HepG2 (cell line): ENCODE measurements at regions not wholly inside any gene's neighbourhood (a gene's known extent, or its start where the extent isn't known, plus 50 kb on each side); places are given as distances from the start of the nearest gene placed in this dataset.

Source experiments
- ATAC-seq: fragments of 200-7000 bp; cut with Tn5 transposase; 3 replicates; pipeline ENCODE4 v1.9.1; 2020; ENCODE audit warnings: mild to moderate bottlenecking, moderate library complexity
- BruUV-seq: library from RNA; stranded (reverse); fragments of 400-500 nt; replicated peaks from 2 replicates; lab custom pipeline; 2021; lab: Mats Ljungman, UMichigan
- CTCF ChIA-PET: fragments of 300-600 bp; formaldehyde crosslinking; extraction: SDS; loops from one replicate; lab custom pipeline; 2021; ENCODE audit warnings: low total read pairs, inconsistent platforms, low intra/inter-chr PET ratio; lab: Yijun Ruan, JAX
- POLR2A ChIA-PET: fragments of 350-600 bp; sonication (Branson Sonifier 250); formaldehyde crosslinking; loops from one replicate; lab custom pipeline; 2020; ENCODE audit warnings: antibody characterized with exemption, inconsistent platforms; lab: Yijun Ruan, JAX
- DNase-seq: peaks from one replicate; pipeline ENCODE4 v3.0.0-alpha.2; 2015; ENCODE audit warnings: low spot score
- FAIRE-seq: peaks from 3 replicates; lab custom pipeline; 2011; peaks lifted over from hg19 to GRCh38; lab: Jason Lieb, UNC
- H2AFZ ChIP-seq: one replicate; pipeline ENCODE4 v1.6.1; 2011; ENCODE audit warnings: low read length, inconsistent platforms
- H3K27ac ChIP-seq: fragments of 300-600 bp; 3 replicates; pipeline ENCODE4 v1.8.0; 2011; ENCODE audit warnings: mixed run types, mild to moderate bottlenecking, mixed read lengths, low read length, inconsistent platforms; ENCODE audit not compliant: insufficient read depth; ENCODE audit errors: extremely low read length
- H3K27me3 ChIP-seq, 2 experiments: fragments of 200-600 bp in 1 of 2; 2 replicates in 1 of 2; 3 replicates in 1 of 2; pipeline versions ENCODE4 v1.6.0 to v1.8.0; 2011; ENCODE audit warnings: low read length in 2 of 2, mild to moderate bottlenecking in 2 of 2, moderate library complexity in 2 of 2, inconsistent platforms in 1 of 2; ENCODE audit not compliant: insufficient read depth in 2 of 2, control insufficient read depth in 1 of 2
- H3K36me3 ChIP-seq, 2 experiments: fragments of 200-600 bp in 1 of 2; replicated peaks in 1 of 2; 2 replicates in 1 of 2; 3 replicates in 1 of 2; pipeline versions ENCODE4 v1.5.1 to v1.8.0; 2011; ENCODE audit warnings: low read length in 2 of 2, inconsistent platforms in 1 of 2; ENCODE audit not compliant: insufficient read depth in 2 of 2, control insufficient read depth in 1 of 2
- H3K4me1 ChIP-seq: 2 replicates; pipeline ENCODE4 v1.5.1; 2012; ENCODE audit warnings: low read length, inconsistent platforms; ENCODE audit not compliant: insufficient read depth
- H3K4me2 ChIP-seq: 2 replicates; pipeline ENCODE4 v1.6.0; 2011; ENCODE audit warnings: low read depth, low read length, inconsistent platforms
- H3K4me3 ChIP-seq, 3 experiments: fragments of 200-600 bp in 1 of 3; sonication (generic), shearing (Covaris generic) in 1 of 3; replicated peaks in 1 of 3; 2 replicates each; pipeline ENCODE4 v1.5.1; 2011 to 2016; ENCODE audit warnings: low read length in 3 of 3, inconsistent platforms in 2 of 3, low read depth in 2 of 3, mild to moderate bottlenecking in 2 of 3, control low read depth in 1 of 3, mixed read lengths in 1 of 3; ENCODE audit not compliant: insufficient read depth in 1 of 3
- H3K79me2 ChIP-seq: one replicate; pipeline ENCODE4 v1.6.1; 2011; ENCODE audit warnings: low read length, inconsistent platforms; ENCODE audit not compliant: insufficient read depth
- H3K9ac ChIP-seq: 2 replicates; pipeline ENCODE4 v1.6.0; 2011; ENCODE audit warnings: mild to moderate bottlenecking, low read depth, low read length, inconsistent platforms; ENCODE audit not compliant: insufficient read depth
- H3K9me3 ChIP-seq: 2 replicates; pipeline ENCODE4 v1.5.1; 2012; ENCODE audit warnings: mild to moderate bottlenecking, low read length
- H4K20me1 ChIP-seq: 2 replicates; pipeline ENCODE4 v1.6.0; 2011; ENCODE audit warnings: inconsistent platforms, mild to moderate bottlenecking, low read length, moderate library complexity; ENCODE audit not compliant: insufficient read depth
- ATF3 ChIP-seq: sonication (generic); formaldehyde crosslinking; IDR thresholded peaks from 2 replicates; pipeline ENCODE4 v1.4.0; 2020; ENCODE audit warnings: missing genetic modification reagents
- BRD4 ChIP-seq: sonication (generic); formaldehyde crosslinking; IDR thresholded peaks from 2 replicates; pipeline ENCODE4 v1.4.0; 2020; ENCODE audit warnings: missing genetic modification reagents
- DZIP1 ChIP-seq: sonication (generic); formaldehyde crosslinking; IDR thresholded peaks from 2 replicates; pipeline ENCODE4 v1.5.0; 2020; ENCODE audit warnings: mild to moderate bottlenecking, missing genetic modification reagents
- GTF2F1 ChIP-seq: fragments of 150-350 bp; IDR thresholded peaks from 2 replicates; pipeline ENCODE4 v1.6.1; 2014; ENCODE audit warnings: low read length
- HNRNPL ChIP-seq: fragments of 200-400 bp; formaldehyde crosslinking; IDR thresholded peaks from 2 replicates; pipeline ENCODE4 v1.6.1; 2017; ENCODE audit warnings: mild to moderate bottlenecking, low read depth, low read length
- ISX ChIP-seq: sonication (generic); formaldehyde crosslinking; conservative IDR thresholded peaks from 2 replicates; pipeline ENCODE4 v1.5.0; 2020; ENCODE audit warnings: missing genetic modification reagents
- KLF6 ChIP-seq: IDR thresholded peaks from 2 replicates; pipeline ENCODE4 v1.8.0; 2016; ENCODE audit warnings: missing biosample characterization, missing genetic modification reagents
- MIXL1 ChIP-seq: IDR thresholded peaks from 2 replicates; pipeline ENCODE4 v1.6.1; 2016
- MLXIP ChIP-seq: sonication (generic); formaldehyde crosslinking; IDR thresholded peaks from 2 replicates; pipeline ENCODE4 v1.9.0; 2021; ENCODE audit warnings: missing genetic modification reagents, borderline replicate concordance
- NR2C2 ChIP-seq: sonication (generic); formaldehyde crosslinking; IDR thresholded peaks from 2 replicates; pipeline ENCODE4 v1.4.0; 2020; ENCODE audit warnings: missing genetic modification reagents, mild to moderate bottlenecking, moderate library complexity, borderline replicate concordance
- TFDP1 ChIP-seq: IDR thresholded peaks from 2 replicates; pipeline ENCODE4 v1.6.1; 2016; ENCODE audit warnings: missing compliant biosample characterization, missing genetic modification reagents, borderline replicate concordance
- YY1 ChIP-seq: IDR thresholded peaks from 2 replicates; pipeline ENCODE4 v1.6.1; 2011; ENCODE audit warnings: low read length, low read depth, moderate library complexity, mild to moderate bottlenecking; ENCODE audit not compliant: insufficient read depth, insufficient replicate concordance
- ZC3H13 ChIP-seq: sonication (generic); formaldehyde crosslinking; IDR thresholded peaks from 2 replicates; pipeline ENCODE4 v1.8.1; 2023; ENCODE audit warnings: mild to moderate bottlenecking, missing genetic modification reagents, moderate library complexity
- ZNF143 ChIP-seq: sonication (generic); formaldehyde crosslinking; IDR thresholded peaks from 2 replicates; pipeline ENCODE4 v1.4.0; 2020; ENCODE audit warnings: missing genetic modification reagents
- ZNF207 ChIP-seq: fragments of 450-650 bp; IDR thresholded peaks from 2 replicates; pipeline ENCODE4 v1.6.1; 2016; ENCODE audit warnings: antibody characterized with exemption, borderline replicate concordance
- ZNF225 ChIP-seq: sonication (generic); formaldehyde crosslinking; IDR thresholded peaks from 2 replicates; pipeline ENCODE4 v1.4.0; 2020; ENCODE audit warnings: mild to moderate bottlenecking, missing genetic modification reagents
- ZNF362 ChIP-seq: sonication (generic); formaldehyde crosslinking; IDR thresholded peaks from 2 replicates; pipeline ENCODE4 v1.4.0; 2020; ENCODE audit warnings: missing genetic modification reagents, mild to moderate bottlenecking, borderline replicate concordance
- WGBS: methylation state at CpG from one replicate; pipeline ENCODE4 v1.1.6; 2017; ENCODE audit warnings: low lambda C conversion rate; 5-methylcytosine and 5-hydroxymethylcytosine counted together
- in situ Hi-C: cut with HindIII; loops from 2 replicates; pipeline ENCODE4 v1.10.0; 2017; ENCODE audit warnings: low pct_unique_long_range_greater_than_20kb; ENCODE audit not compliant: extremely low pct_ligation_motif_present
- intact Hi-C: fragments of 100-400 bp; cut with micrococcal nuclease; formaldehyde crosslinking; loops from one replicate; pipeline ENCODE4 v1.10.0; 2022; ENCODE audit not compliant: unreplicated experiment

- TF ChIP-seq ATF3 (CRISPR knock-in tag): no peak
- TF ChIP-seq, all 625 proteins: peak for 0
These were observed 424.5 kb downstream of the RAD51AP2 start (continued) for GRCh38 chr2:17093712-17094111.

- Histone ChIP-seq H3K4me1 (no peaks in the 10 kb centered on the region), H3K4me3 (no peak overlapping the region), H4K20me1 (no peaks in the 10 kb centered on the region), H3K27me3 (no peaks in the 10 kb centered on the region), H2AFZ (no peak overlapping the region), H3K79me2 (no peaks in the 10 kb centered on the region), H3K9me3 (no peaks in the 10 kb centered on the region), H3K36me3 (no peaks in the 10 kb centered on the region), H3K27ac (no peak overlapping the region), H3K4me2 (no peak overlapping the region), H3K9ac (no peak overlapping the region)
- ChIA-PET CTCF (no interaction called here), POLR2A (no interaction called here)
- 0% methylated on average over 1 of the region's 1 CpG for WGBS
- DNase-seq (no peak), FAIRE-seq (no peak), ATAC-seq (no peak)
- no TSS peak for BruUV-seq
- in situ Hi-C loops: no loop called here
- intact Hi-C loops: no loop called here
- no peak for TF ChIP-seq HNRNPL
- no peak for TF ChIP-seq BRD4
- TF ChIP-seq ZC3H13: no peak
- no peak for TF ChIP-seq ZNF362 (CRISPR knock-in tag)
- TF ChIP-seq ISX: no peak
- no peak for TF ChIP-seq GTF2F1
- TF ChIP-seq DZIP1: no peak
- no peak for TF ChIP-seq ZNF207
- no peak for TF ChIP-seq ZNF225 (CRISPR knock-in tag)
- no peak for TF ChIP-seq KLF6 (CRISPR knock-in tag)
- TF ChIP-seq YY1: no peak
- no peak for TF ChIP-seq MLXIP (CRISPR knock-in tag)
- no peak for TF ChIP-seq MIXL1 (CRISPR knock-in tag)
- TF ChIP-seq TFDP1 (CRISPR knock-in tag): no peak
- TF ChIP-seq NR2C2: no peak
- TF ChIP-seq ZNF143: no peak
These were observed 421.4 kb upstream of the CYRIA start for GRCh38 chr2:17086990-17087389.
